Stomach smooth muscle (tissue), 2 donors: ENCODE measurements at regions not wholly inside any gene's neighbourhood (a gene's known extent, or its start where the extent isn't known, plus 50 kb on each side); places are given as distances from the start of the nearest gene placed in this dataset.

Experiments used
- H3K27ac ChIP-seq: one replicate; pipeline ENCODE4 v1.7.0; 2013; ENCODE audit warnings: mild to moderate bottlenecking, low read length, inconsistent platforms
- H3K27me3 ChIP-seq, 2 donors: one replicate each; pipeline ENCODE4 v1.7.0; 2013; ENCODE audit warnings: low read length in 2 of 2; ENCODE audit not compliant: insufficient read depth in 2 of 2, control insufficient read depth in 1 of 2
- H3K36me3 ChIP-seq, 2 donors: one replicate each; pipeline ENCODE4 v1.7.0; 2013; ENCODE audit warnings: low read length in 2 of 2; ENCODE audit not compliant: control insufficient read depth in 2 of 2, insufficient read depth in 2 of 2
- H3K4me1 ChIP-seq: one replicate; pipeline ENCODE4 v1.7.0; 2013; ENCODE audit warnings: low read length; ENCODE audit not compliant: control insufficient read depth, insufficient read depth
- H3K4me3 ChIP-seq, 2 donors: one replicate each; pipeline ENCODE4 v1.7.0; 2013; ENCODE audit warnings: low read length in 2 of 2
- H3K9ac ChIP-seq, 2 donors: one replicate each; pipeline ENCODE4 v1.7.0; 2013; ENCODE audit warnings: low read length in 2 of 2, mild to moderate bottlenecking in 1 of 2
- H3K9me3 ChIP-seq, 2 donors: one replicate each; pipeline ENCODE4 v1.7.0; 2013; ENCODE audit warnings: low read length in 2 of 2; ENCODE audit not compliant: control insufficient read depth in 2 of 2
- donor health status: healthy.
- donor health status: Pancreatic carcinoma.

- Histone ChIP-seq H3K27me3 (no peaks in the 10 kb centered on the region), H3K27ac (no peak overlapping the region), H3K4me1 (peaks cover 7% of the 10 kb centered on the region), H3K36me3 (no peaks in the 10 kb centered on the region), H3K9me3 (no peaks in the 10 kb centered on the region), H3K4me3 (no peak overlapping the region), H3K9ac (no peak overlapping the region)
Observed at GRCh38 chr9:107142896-107143603, 140.0 kb upstream of the RAD23B start.

DNA sequence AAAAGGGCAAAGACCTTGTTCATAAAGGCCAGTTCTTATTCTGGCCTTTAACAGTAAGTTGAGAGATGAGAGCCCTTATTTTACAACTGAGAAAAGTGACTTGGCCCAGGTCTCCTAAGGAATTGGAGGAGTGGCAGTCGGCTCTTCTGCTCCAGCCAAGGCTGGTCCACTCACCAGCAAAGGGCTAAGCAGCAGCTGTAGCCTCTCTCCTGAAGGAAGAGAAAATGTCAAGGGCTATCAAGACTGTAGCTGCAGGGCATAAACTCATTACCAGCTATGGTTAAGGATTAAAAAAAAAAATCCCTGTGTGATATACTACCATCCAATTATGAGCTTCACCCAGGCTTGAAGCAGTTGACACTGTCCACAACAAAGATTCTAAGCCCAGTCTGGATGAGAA lies 138.6 kb upstream of the RAD23B start:
- no peak overlapping the region for H3K4me3 ChIP-seq
- no peak overlapping the region for H3K27ac ChIP-seq
- H3K27me3 ChIP-seq = no peaks in the 10 kb centered on the region
- H3K9me3 ChIP-seq = no peaks in the 10 kb centered on the region
- peaks cover 2% of the 10 kb centered on the region for H3K4me1 ChIP-seq
- no peaks in the 10 kb centered on the region for H3K36me3 ChIP-seq
- no peak overlapping the region for H3K9ac ChIP-seq

DNA sequence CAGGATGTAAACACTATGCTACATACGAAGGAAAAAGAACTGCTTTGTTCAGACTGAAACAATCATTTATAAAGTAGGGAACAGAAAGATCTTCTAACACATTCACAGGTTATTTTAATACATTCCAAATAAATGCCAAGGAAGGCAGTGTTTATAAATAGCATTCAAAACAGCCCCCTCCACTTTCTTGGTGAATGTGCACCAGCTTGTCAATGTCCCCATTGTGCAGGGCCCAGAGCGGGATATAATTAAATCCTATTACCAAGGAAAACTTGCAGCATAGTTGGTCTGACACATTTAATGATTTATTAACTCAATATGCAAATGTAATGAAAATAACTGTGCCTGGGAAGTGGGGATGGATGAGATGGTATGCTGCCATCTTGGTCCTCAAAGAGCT lies 135.9 kb upstream of the RAD23B start:
- Histone ChIP-seq H3K4me3 (no peak overlapping the region), H3K27ac (no peak overlapping the region), H3K36me3 (no peaks in the 10 kb centered on the region), H3K9me3 (peaks cover 0 to 2% of the 10 kb centered on the region in 2 donors), H3K9ac (no peak overlapping the region), H3K4me1 (peaks cover 2% of the 10 kb centered on the region), H3K27me3 (no peaks in the 10 kb centered on the region)

- no peak overlapping the region for H3K4me3 ChIP-seq
- H3K9me3 ChIP-seq = peaks cover 0 to 2% of the 10 kb centered on the region in 2 donors
- no peaks in the 10 kb centered on the region for H3K27me3 ChIP-seq
- H3K9ac ChIP-seq = no peak overlapping the region
- no peaks in the 10 kb centered on the region for H3K4me1 ChIP-seq
- H3K27ac ChIP-seq = no peak overlapping the region
- no peaks in the 10 kb centered on the region for H3K36me3 ChIP-seq
Observed at GRCh38 chr9:107148216-107148615, 134.9 kb upstream of the RAD23B start.

GRCh38 chr9:107149756-107150155 lies 133.3 kb upstream of the RAD23B start:
- H3K36me3 ChIP-seq = no peaks in the 10 kb centered on the region
- H3K9me3 ChIP-seq = peaks cover 0 to 2% of the 10 kb centered on the region in 2 donors
- no peaks in the 10 kb centered on the region for H3K4me1 ChIP-seq
- H3K4me3 ChIP-seq = no peak overlapping the region
- no peak overlapping the region for H3K27ac ChIP-seq
- H3K9ac ChIP-seq = no peak overlapping the region
- H3K27me3 ChIP-seq = no peaks in the 10 kb centered on the region

GRCh38 chr9:107153336-107153735 lies 129.7 kb upstream of the RAD23B start:
- Histone ChIP-seq H3K9me3 (peaks cover 0 to 2% of the 10 kb centered on the region in 2 donors), H3K27ac (no peak overlapping the region), H3K36me3 (no peaks in the 10 kb centered on the region), H3K4me3 (no peak overlapping the region), H3K4me1 (no peaks in the 10 kb centered on the region), H3K27me3 (no peaks in the 10 kb centered on the region), H3K9ac (no peak overlapping the region)

DNA sequence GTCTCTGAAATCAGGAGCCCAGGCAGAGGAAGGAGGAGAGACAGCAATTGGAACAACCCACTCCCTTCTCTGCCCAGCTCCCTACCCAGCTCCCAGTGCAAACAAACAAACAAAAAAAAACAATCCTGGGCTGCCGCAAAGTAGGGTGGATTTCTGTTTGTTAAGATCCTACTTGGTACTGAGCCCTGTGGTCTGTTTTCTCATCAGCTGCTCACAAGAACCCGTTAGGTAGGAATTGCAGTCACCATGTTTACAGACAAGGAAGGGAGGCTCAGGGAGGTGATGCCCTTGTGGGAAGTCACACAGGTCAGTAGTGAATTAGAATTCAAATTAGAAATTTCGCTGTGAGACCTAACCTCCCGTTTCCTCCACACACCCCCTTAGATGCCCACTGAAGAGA lies 128.8 kb upstream of the RAD23B start:
- Histone ChIP-seq H3K9me3 (peaks cover 0 to 2% of the 10 kb centered on the region in 2 donors), H3K27ac (no peak overlapping the region), H3K4me3 (no peak overlapping the region), H3K4me1 (no peaks in the 10 kb centered on the region), H3K36me3 (no peaks in the 10 kb centered on the region), H3K27me3 (no peaks in the 10 kb centered on the region), H3K9ac (no peak overlapping the region)

GRCh38 chr9:107154766-107155165 lies 128.3 kb upstream of the RAD23B start:
- H3K4me1 ChIP-seq = no peaks in the 10 kb centered on the region
- H3K4me3 ChIP-seq = no peak overlapping the region
- no peak overlapping the region for H3K27ac ChIP-seq
- peaks cover 0 to 2% of the 10 kb centered on the region in 2 donors for H3K9me3 ChIP-seq
- no peak overlapping the region for H3K9ac ChIP-seq
- H3K27me3 ChIP-seq = no peaks in the 10 kb centered on the region
- no peaks in the 10 kb centered on the region for H3K36me3 ChIP-seq

DNA sequence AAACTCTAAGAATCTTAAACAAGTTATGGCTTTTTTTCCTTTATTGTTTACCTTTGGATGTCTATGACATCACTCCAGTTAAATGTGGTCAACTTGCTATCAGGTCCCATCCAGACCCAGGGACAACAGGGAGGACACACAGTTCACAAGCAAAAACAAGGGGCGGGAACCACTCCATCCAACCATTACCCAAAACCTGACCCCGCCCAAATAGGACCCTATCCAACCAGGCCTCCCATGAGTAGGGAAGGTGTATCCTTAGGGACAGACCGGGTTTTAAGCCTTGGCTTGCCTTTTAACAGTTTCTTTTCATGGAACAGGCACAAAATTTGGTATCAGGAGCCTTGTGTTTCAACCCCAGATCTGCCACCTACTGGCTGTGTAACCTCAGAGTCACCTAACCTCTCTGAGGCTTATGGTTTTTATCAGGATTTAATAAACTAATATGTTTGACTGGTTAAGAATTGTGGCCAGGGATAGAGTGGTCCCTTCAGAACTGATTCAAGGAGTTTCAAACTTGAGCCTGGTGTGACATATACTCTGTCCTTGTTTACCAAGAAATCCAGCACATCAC lies 127.7 kb upstream of the RAD23B start:
- Histone ChIP-seq H3K27me3 (no peaks in the 10 kb centered on the region), H3K4me3 (no peak overlapping the region), H3K27ac (no peak overlapping the region), H3K36me3 (no peaks in the 10 kb centered on the region), H3K4me1 (no peaks in the 10 kb centered on the region), H3K9ac (no peak overlapping the region), H3K9me3 (peaks cover 0 to 2% of the 10 kb centered on the region in 2 donors)

DNA sequence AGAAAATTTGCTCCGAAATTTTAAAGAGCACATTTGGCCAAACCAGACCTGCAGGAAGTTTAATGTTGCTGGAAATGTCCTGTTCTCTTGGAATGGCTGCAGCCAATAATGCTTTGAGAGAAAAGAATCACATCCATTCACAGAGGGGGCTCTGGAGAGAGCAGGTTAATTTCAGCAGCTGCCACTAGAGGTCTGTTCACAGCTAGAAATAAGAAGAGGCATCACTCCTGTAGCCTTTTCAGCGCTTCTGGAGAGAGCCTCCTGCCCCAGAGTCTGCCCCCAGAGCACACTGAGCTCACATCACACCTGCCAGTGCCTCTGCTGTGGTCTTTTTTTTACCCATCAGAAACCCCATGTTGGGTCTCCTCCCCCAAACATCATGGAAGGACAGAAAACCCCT lies 124.8 kb upstream of the RAD23B start:
- no peaks in the 10 kb centered on the region for H3K9me3 ChIP-seq
- no peaks in the 10 kb centered on the region for H3K36me3 ChIP-seq
- H3K4me3 ChIP-seq = no peak overlapping the region
- H3K9ac ChIP-seq = no peak overlapping the region
- H3K27me3 ChIP-seq = no peaks in the 10 kb centered on the region
- no peak overlapping the region for H3K27ac ChIP-seq
- no peaks in the 10 kb centered on the region for H3K4me1 ChIP-seq

GRCh38 chr9:107161338-107161737 lies 121.7 kb upstream of the RAD23B start:
- Histone ChIP-seq H3K27ac (no peak overlapping the region), H3K4me1 (no peaks in the 10 kb centered on the region), H3K36me3 (no peaks in the 10 kb centered on the region), H3K9me3 (no peaks in the 10 kb centered on the region), H3K4me3 (no peak overlapping the region), H3K27me3 (no peaks in the 10 kb centered on the region), H3K9ac (no peak overlapping the region)
